Heart left ventricle (tissue), 16 donors: ENCODE measurements at regions not wholly inside any gene's neighbourhood (a gene's known extent, or its start where the extent isn't known, plus 50 kb on each side); places are given as distances from the start of the nearest gene placed in this dataset.

Experiments used
- ATAC-seq, 4 donors: fragments of 200-7000 bp; cut with Tn5 transposase; one replicate each; pipeline ENCODE4 v1.9.1; 2020 to 2022; ENCODE audit warnings: moderate library complexity in 4 of 4, mild to moderate bottlenecking in 3 of 4, moderate number of reproducible peaks in 1 of 4
- DNase-seq, 5 donors: peaks; one replicate each; pipeline ENCODE4 v3.0.0-alpha.2; 2020
- H3K27ac ChIP-seq, 12 donors: fragments of 200-600 bp; sonication (generic) in 4 of 12; one replicate each; pipeline versions ENCODE4 v1.5.0 to v1.8.0; 2016 to 2022; ENCODE audit warnings: mild to moderate bottlenecking in 2 of 12
- H3K27me3 ChIP-seq, 9 donors: fragments of 200-600 bp; sonication (generic) in 2 of 9; one replicate each; pipeline versions ENCODE4 v1.5.1 to v1.8.0; 2016 to 2022; ENCODE audit warnings: mild to moderate bottlenecking in 3 of 9
- H3K36me3 ChIP-seq, 9 donors: fragments of 200-600 bp; sonication (generic) in 2 of 9; one replicate each; pipeline versions ENCODE4 v1.5.0 to v1.8.0; 2018 to 2022; ENCODE audit warnings: mild to moderate bottlenecking in 2 of 9
- H3K4me1 ChIP-seq, 12 donors: fragments of 200-600 bp; sonication (generic) in 4 of 12; one replicate each; pipeline versions ENCODE4 v1.5.0 to v1.8.0; 2016 to 2022; ENCODE audit warnings: mild to moderate bottlenecking in 3 of 12
- H3K4me3 ChIP-seq, 12 donors: fragments of 200-600 bp; sonication (generic) in 4 of 12; one replicate each; pipeline versions ENCODE4 v1.5.0 to v1.8.0; 2017 to 2022; ENCODE audit warnings: mild to moderate bottlenecking in 9 of 12, moderate library complexity in 4 of 12
- H3K9me3 ChIP-seq, 12 donors: fragments of 200-600 bp; sonication (generic) in 4 of 12; one replicate each; pipeline versions ENCODE4 v1.5.0 to v1.8.0; 2016 to 2022; ENCODE audit warnings: mild to moderate bottlenecking in 1 of 12
- POLR2A ChIP-seq, 2 donors: fragments of 450-650 bp; IDR thresholded peaks; one replicate each; pipeline ENCODE4 v1.6.1; 2017; ENCODE audit warnings: antibody characterized with exemption in 2 of 2, mild to moderate bottlenecking in 2 of 2, moderate library complexity in 2 of 2
- WGBS, 4 donors: extraction: QIAGEN DNeasy Blood & Tissue Kit in 2 of 4; methylation state at CpG; one replicate each; pipeline versions ENCODE4 v1.1.5 to v1.1.7; 2013 to 2018; 5-methylcytosine and 5-hydroxymethylcytosine counted together
- intact Hi-C, 10 donors: fragments of 100-400 bp; cut with DNase I; formaldehyde crosslinking; loops; one replicate each; pipeline versions ENCODE4 v1.11.1 to v1.14.2; 2022
- TF ChIP-seq, protein P1 (sequence below), 12 donors: fragments of 200-600 bp; sonication (generic) in 4 of 12; IDR thresholded peaks; one replicate each; pipeline versions ENCODE4 v1.5.0 to v1.8.0; 2018 to 2022; ENCODE audit warnings: antibody characterized with exemption in 12 of 12, mild to moderate bottlenecking in 5 of 12
- donor health status: ischemic (EF 13 %, LVEDD 7.1; RV severe dilation, severe dysfunction).
- donor health status: healthy with polysubstance abuse.
- donor health status: DM: no; HTN: yes; CAD: no.
- donor health status: DM: no; HTN: no; CAD: no.
- donor health status: ischemic (EF 25% LVEDD 6.9; RV normal size, moderate dysfunction).
- donor health status: ischemic (EF 25% LVEDD 5.7; RV mildly dilated, moderate dysfunction).
- donor health status: healthy.
- donor health status: DM: yes; HTN: yes; CAD: no.
- donor health status: ischemic (EF 35%, LVEDD 5.7; RV mildly dilated, moderate dysfunction).
- donor health status: nonischemic (EF 11% LVEDD 7.7; RV severe dilation, severe dysfunction).
- donor health status: DM: yes; HTN: yes; CAD: no.
- donor health status: PGD.
- donor health status: ischemic (EF 29% LVEDD 5.4; RV normal size, mild dysfunction).
- donor health status: nonischemic (EF 23%, LVEDD 6.1; RV moderate dilation, normal function).

GRCh38 chr19:31723101-31723500, 373.9 kb upstream of the TSHZ3 start:
- no peaks in the 10 kb centered on the region for H3K4me1 ChIP-seq
- WGBS, 4 donors = 65 to 76% (median 74%) methylated on average over 1 of the region's 1 CpG
- TF ChIP-seq POLR2A (IDR thresholded peaks at IDR 0.05) = no peak
- TF ChIP-seq, protein P1, sequence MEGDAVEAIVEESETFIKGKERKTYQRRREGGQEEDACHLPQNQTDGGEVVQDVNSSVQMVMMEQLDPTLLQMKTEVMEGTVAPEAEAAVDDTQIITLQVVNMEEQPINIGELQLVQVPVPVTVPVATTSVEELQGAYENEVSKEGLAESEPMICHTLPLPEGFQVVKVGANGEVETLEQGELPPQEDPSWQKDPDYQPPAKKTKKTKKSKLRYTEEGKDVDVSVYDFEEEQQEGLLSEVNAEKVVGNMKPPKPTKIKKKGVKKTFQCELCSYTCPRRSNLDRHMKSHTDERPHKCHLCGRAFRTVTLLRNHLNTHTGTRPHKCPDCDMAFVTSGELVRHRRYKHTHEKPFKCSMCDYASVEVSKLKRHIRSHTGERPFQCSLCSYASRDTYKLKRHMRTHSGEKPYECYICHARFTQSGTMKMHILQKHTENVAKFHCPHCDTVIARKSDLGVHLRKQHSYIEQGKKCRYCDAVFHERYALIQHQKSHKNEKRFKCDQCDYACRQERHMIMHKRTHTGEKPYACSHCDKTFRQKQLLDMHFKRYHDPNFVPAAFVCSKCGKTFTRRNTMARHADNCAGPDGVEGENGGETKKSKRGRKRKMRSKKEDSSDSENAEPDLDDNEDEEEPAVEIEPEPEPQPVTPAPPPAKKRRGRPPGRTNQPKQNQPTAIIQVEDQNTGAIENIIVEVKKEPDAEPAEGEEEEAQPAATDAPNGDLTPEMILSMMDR (IDR thresholded peaks at IDR 0.05) = no peak
- H3K27me3 ChIP-seq = peaks cover 0 to 7% (median 0%) of the 10 kb centered on the region in 9 donors
- H3K27ac ChIP-seq = no peak overlapping the region
- intact Hi-C loops = no loop called here
- no peaks in the 10 kb centered on the region for H3K9me3 ChIP-seq
- DNase-seq = no peak
- no peak for ATAC-seq
- no peaks in the 10 kb centered on the region for H3K36me3 ChIP-seq
- no peak overlapping the region for H3K4me3 ChIP-seq

DNA sequence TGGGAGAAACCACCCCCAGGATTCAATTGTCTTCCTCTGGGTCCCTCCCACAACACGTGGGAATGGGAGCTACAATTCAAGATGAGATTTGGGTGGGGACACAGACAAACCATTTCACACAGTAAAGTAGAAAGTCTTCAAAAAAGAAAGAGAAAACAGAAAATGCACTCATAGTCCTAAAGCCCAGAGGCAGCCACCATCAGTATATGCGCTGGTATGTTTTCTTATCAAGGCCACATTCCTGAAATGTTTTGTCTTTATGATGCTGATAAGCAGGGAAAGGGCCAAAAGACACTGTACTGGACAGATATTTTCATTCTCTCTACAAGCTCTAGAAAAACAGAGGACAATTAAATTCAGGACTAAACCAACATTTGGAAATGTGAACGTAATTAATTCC, 375.8 kb upstream of the TSHZ3 start:
- no peak for DNase-seq
- Histone ChIP-seq H3K9me3 (no peaks in the 10 kb centered on the region), H3K36me3 (no peaks in the 10 kb centered on the region), H3K4me3 (no peak overlapping the region), H3K27ac (no peak overlapping the region), H3K4me1 (no peaks in the 10 kb centered on the region), H3K27me3 (no peaks in the 10 kb centered on the region)
- no peak for ATAC-seq
- 19 to 32% (median 26%) methylated on average over 3 of the region's 3 CpGs for WGBS, 4 donors
- intact Hi-C loops = no loop called here
- no peak for TF ChIP-seq POLR2A (IDR thresholded peaks at IDR 0.05)
- TF ChIP-seq, protein P1 (IDR thresholded peaks at IDR 0.05) = no peak

GRCh38 chr19:31727536-31727935, 378.3 kb upstream of the TSHZ3 start:
- H3K4me1 ChIP-seq = no peaks in the 10 kb centered on the region
- ATAC-seq = no peak
- H3K4me3 ChIP-seq = no peak overlapping the region
- no peaks in the 10 kb centered on the region for H3K36me3 ChIP-seq
- H3K9me3 ChIP-seq = no peaks in the 10 kb centered on the region
- no peak for DNase-seq
- TF ChIP-seq, protein P1 (IDR thresholded peaks at IDR 0.05) = no peak
- no peak for TF ChIP-seq POLR2A (IDR thresholded peaks at IDR 0.05)
- intact Hi-C loops = no loop called here
- 83 to 91% (median 87%) methylated on average over 10 of the region's 10 CpGs for WGBS, 4 donors
- no peak overlapping the region for H3K27ac ChIP-seq
- H3K27me3 ChIP-seq = no peaks in the 10 kb centered on the region

GRCh38 chr19:31730270-31730669, 381.0 kb upstream of the TSHZ3 start:
- 66 to 83% (median 70%) methylated on average over 2 of the region's 2 CpGs for WGBS, 4 donors
- no peak for TF ChIP-seq POLR2A (IDR thresholded peaks at IDR 0.05)
- TF ChIP-seq, protein P1 (IDR thresholded peaks at IDR 0.05) = no peak
- H3K4me3 ChIP-seq = no peak overlapping the region
- H3K4me1 ChIP-seq = no peaks in the 10 kb centered on the region
- no peaks in the 10 kb centered on the region for H3K9me3 ChIP-seq
- no peaks in the 10 kb centered on the region for H3K36me3 ChIP-seq
- DNase-seq (no peak), ATAC-seq (no peak)
- H3K27ac ChIP-seq = no peak overlapping the region
- intact Hi-C loops = no loop called here
- H3K27me3 ChIP-seq = no peaks in the 10 kb centered on the region
